ENCODE measurements at regions not wholly inside any gene's neighbourhood (a gene's known extent, or its start where the extent isn't known, plus 50 kb on each side); places are given as distances from the start of the nearest gene placed in this dataset.

DNA sequence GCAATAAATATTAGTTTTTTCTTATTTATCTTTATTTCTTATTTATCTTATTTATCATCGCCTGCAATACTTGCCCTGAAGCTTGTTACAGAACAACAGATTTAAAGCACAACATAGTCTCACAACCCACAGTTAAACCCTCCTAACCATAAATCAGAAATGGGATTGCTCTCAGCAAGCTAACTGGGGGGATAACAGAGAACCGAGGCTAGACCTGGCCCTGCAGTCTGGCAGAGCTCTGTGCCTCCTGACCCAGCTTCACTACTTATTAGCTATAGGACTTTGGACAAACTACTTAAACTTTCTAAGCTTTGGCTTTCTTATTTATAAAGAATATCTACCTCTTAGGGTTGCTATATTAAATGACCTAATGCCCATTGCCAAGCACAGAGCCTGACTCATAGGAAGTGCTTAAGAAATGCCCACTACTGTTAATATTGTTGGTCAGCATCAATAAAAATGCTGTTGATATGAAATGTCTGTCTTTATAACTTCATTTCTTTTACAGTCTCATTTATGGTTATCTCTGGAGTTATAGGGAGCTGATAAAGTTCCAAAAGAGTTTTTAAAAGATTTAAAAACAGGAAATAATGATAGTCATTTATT lies 87.9 kb upstream of the BEND6 start:
- Histone ChIP-seq H3K36me3 (replicated peaks in 1 of 2; ENCODE audit: control insufficient read depth in 1 of 2, insufficient read depth in 2 of 2, low read length in 2 of 2) (no peaks in the 10 kb centered on the region), H3K9me3 (replicated peaks in 1 of 2; ENCODE audit: control insufficient read depth in 1 of 2, insufficient read depth in 1 of 2, low read length in 2 of 2) (no peaks in the 10 kb centered on the region), H3K27me3 (ENCODE audit: control insufficient read depth in 2 of 2, insufficient read depth in 2 of 2, low read length in 2 of 2) (no peaks in the 10 kb centered on the region), H3K4me1 (ENCODE audit: control insufficient read depth in 1 of 2, insufficient read depth in 2 of 2, low read length in 2 of 2) (no peaks in the 10 kb centered on the region), H4K20me1 (ENCODE audit: insufficient read depth, low read length) (no peaks in the 10 kb centered on the region), H3K4me2 (replicated peaks; ENCODE audit: extremely low read depth, low read length, poor library complexity, severe bottlenecking) (no peak overlapping the region), H3K4me3 (replicated peaks in 1 of 3; ENCODE audit: low read depth in 2 of 3, low read length in 3 of 3) (no peak overlapping the region), H3K27ac (ENCODE audit: low read depth in 1 of 2, low read length in 2 of 2) (no peak overlapping the region), H3K9ac (ENCODE audit: insufficient read depth, low read length, poor library complexity, severe bottlenecking) (no peak overlapping the region), H2AFZ (ENCODE audit: insufficient read depth, low read depth, low read length, poor library complexity, severe bottlenecking) (no peak overlapping the region), H3K79me2 (ENCODE audit: insufficient read depth, low read length) (no peaks in the 10 kb centered on the region)
- TF ChIP-seq, protein P1, sequence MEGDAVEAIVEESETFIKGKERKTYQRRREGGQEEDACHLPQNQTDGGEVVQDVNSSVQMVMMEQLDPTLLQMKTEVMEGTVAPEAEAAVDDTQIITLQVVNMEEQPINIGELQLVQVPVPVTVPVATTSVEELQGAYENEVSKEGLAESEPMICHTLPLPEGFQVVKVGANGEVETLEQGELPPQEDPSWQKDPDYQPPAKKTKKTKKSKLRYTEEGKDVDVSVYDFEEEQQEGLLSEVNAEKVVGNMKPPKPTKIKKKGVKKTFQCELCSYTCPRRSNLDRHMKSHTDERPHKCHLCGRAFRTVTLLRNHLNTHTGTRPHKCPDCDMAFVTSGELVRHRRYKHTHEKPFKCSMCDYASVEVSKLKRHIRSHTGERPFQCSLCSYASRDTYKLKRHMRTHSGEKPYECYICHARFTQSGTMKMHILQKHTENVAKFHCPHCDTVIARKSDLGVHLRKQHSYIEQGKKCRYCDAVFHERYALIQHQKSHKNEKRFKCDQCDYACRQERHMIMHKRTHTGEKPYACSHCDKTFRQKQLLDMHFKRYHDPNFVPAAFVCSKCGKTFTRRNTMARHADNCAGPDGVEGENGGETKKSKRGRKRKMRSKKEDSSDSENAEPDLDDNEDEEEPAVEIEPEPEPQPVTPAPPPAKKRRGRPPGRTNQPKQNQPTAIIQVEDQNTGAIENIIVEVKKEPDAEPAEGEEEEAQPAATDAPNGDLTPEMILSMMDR (IDR thresholded peaks at IDR 0.05): no peak
- H3K27ac Mint-ChIP-seq: no peak overlapping the region
- WGBS (ENCODE audit: insufficient coverage): no CpG with 5 or more reads among the region's 2 CpGs
- no peak overlapping the region for H3K4me3 Mint-ChIP-seq
- no peaks in the 10 kb centered on the region for H3K36me3 Mint-ChIP-seq
- H3K27me3 Mint-ChIP-seq (ENCODE audit: low read depth in 3 of 3): no peaks in the 10 kb centered on the region
- intact Hi-C loops (cut with micrococcal nuclease): no loop called here
- H3K9me3 Mint-ChIP-seq: no peaks in the 10 kb centered on the region
- peaks cover 4% of the 10 kb centered on the region for H3K4me1 Mint-ChIP-seq
- no peak for DNase-seq

DNA sequence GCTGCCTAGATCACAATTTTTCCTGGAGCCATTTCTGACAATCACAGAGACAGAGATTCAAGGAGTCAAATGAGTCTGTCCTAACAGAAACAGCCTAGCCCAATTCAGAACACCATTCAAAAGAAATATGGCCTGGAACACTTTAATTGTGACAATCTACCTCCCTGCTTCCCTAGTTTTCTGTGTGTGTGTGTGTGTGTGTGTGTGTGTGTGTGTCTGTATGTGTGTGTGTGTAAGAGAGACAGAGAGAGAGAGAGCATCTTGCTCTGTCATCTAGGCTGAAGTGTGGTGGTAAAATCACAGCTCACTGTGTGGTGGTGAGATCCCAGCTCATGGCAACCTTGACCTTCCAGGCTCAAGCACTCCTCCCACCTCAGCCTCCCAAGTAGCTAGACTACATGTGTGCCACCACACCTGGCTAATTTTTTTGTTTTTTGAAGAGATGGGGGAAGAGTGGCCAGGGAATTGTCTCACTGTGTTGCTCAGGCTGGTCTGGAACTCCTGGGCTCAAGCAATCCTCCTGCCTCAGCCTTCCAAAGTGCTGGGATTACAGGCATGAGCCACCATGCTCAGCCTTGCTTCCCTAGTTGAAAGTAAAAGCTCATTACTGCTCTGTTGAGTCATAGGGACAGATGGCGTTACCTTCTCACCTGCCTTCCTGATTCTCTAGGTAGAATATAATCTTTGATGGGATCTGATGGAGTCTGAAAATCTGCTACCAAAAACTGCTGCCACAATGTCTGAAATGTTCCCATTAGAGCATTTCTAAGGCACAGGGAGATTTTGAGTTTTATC lies 89.6 kb upstream of the BEND6 start:
- peaks cover 4% of the 10 kb centered on the region for H3K4me1 Mint-ChIP-seq
- intact Hi-C loops (cut with micrococcal nuclease): no loop called here
- Histone ChIP-seq H3K4me1 (ENCODE audit: control insufficient read depth in 1 of 2, insufficient read depth in 2 of 2, low read length in 2 of 2) (no peaks in the 10 kb centered on the region), H3K79me2 (ENCODE audit: insufficient read depth, low read length) (no peaks in the 10 kb centered on the region), H3K9me3 (replicated peaks in 1 of 2; ENCODE audit: control insufficient read depth in 1 of 2, insufficient read depth in 1 of 2, low read length in 2 of 2) (no peaks in the 10 kb centered on the region), H3K4me3 (replicated peaks in 1 of 3; ENCODE audit: low read depth in 2 of 3, low read length in 3 of 3) (no peak overlapping the region), H3K36me3 (replicated peaks in 1 of 2; ENCODE audit: control insufficient read depth in 1 of 2, insufficient read depth in 2 of 2, low read length in 2 of 2) (no peaks in the 10 kb centered on the region), H3K4me2 (replicated peaks; ENCODE audit: extremely low read depth, low read length, poor library complexity, severe bottlenecking) (no peak overlapping the region), H4K20me1 (ENCODE audit: insufficient read depth, low read length) (no peaks in the 10 kb centered on the region), H2AFZ (ENCODE audit: insufficient read depth, low read depth, low read length, poor library complexity, severe bottlenecking) (peak overlapping the region; percentile 29), H3K9ac (ENCODE audit: insufficient read depth, low read length, poor library complexity, severe bottlenecking) (no peak overlapping the region), H3K27ac (ENCODE audit: low read depth in 1 of 2, low read length in 2 of 2) (no peak overlapping the region), H3K27me3 (ENCODE audit: control insufficient read depth in 2 of 2, insufficient read depth in 2 of 2, low read length in 2 of 2) (no peaks in the 10 kb centered on the region)
- no peaks in the 10 kb centered on the region for H3K9me3 Mint-ChIP-seq
- H3K4me3 Mint-ChIP-seq: no peak overlapping the region
- WGBS (ENCODE audit: insufficient coverage): no CpG with 5 or more reads among the region's 1 CpG
- TF ChIP-seq, protein P1 (IDR thresholded peaks at IDR 0.05): no peak
- H3K27me3 Mint-ChIP-seq (ENCODE audit: low read depth in 3 of 3): no peaks in the 10 kb centered on the region
- no peak overlapping the region for H3K27ac Mint-ChIP-seq
- DNase-seq: no peak
- no peaks in the 10 kb centered on the region for H3K36me3 Mint-ChIP-seq
